GM12878 (cell line): ENCODE measurements at regions not wholly inside any gene's neighbourhood (a gene's known extent, or its start where the extent isn't known, plus 50 kb on each side); places are given as distances from the start of the nearest gene placed in this dataset.

ENCODE experiments used
- ATAC-seq: fragments of 200-7000 bp; cut with Tn5 transposase; 3 replicates; pipeline ENCODE4 v1.9.1; 2020; ENCODE audit warnings: mild to moderate bottlenecking, moderate library complexity
- BruUV-seq: library from RNA; stranded (reverse); fragments of 400-500 nt; replicated peaks from 2 replicates; lab custom pipeline; 2021; lab: Mats Ljungman, UMichigan
- CTCF ChIA-PET: fragments of 300-600 bp; sonication (Branson Sonifier 250); formaldehyde crosslinking; extraction: SDS; loops from one replicate; lab custom pipeline; 2021; ENCODE audit warnings: inconsistent platforms; lab: Yijun Ruan, JAX
- POLR2A ChIA-PET: fragments of 350-600 bp; formaldehyde crosslinking; extraction: SDS; loops from one replicate; lab custom pipeline; 2021; ENCODE audit warnings: inconsistent platforms; lab: Charles Lee
- RAD21 ChIA-PET: fragments of 300-600 bp; sonication (Branson Sonifier 250); formaldehyde crosslinking; loops from one replicate; lab custom pipeline; 2023; ENCODE audit warnings: antibody characterized with exemption; ENCODE audit not compliant: unreplicated experiment; lab: Charles Lee
- SMC1A ChIA-PET: fragments of 300-600 bp; sonication (Branson Sonifier 250); formaldehyde crosslinking; loops from one replicate; lab custom pipeline; 2023; ENCODE audit not compliant: unreplicated experiment, uncharacterized antibody; lab: Charles Lee
- DNase-seq: peaks from one replicate; pipeline ENCODE4 v3.0.0-alpha.2; 2011; ENCODE audit warnings: low read depth, low spot score
- FAIRE-seq: peaks from 3 replicates; lab custom pipeline; 2011; peaks lifted over from hg19 to GRCh38; lab: Jason Lieb, UNC
- H2AFZ ChIP-seq: 2 replicates; pipeline ENCODE4 v1.6.0; 2011; ENCODE audit warnings: low read depth, low read length, control low read depth; ENCODE audit not compliant: control insufficient read depth
- H3K27ac ChIP-seq: 2 replicates; pipeline ENCODE4 v1.5.1; 2011; ENCODE audit warnings: control low read depth; ENCODE audit not compliant: control insufficient read depth, insufficient read depth
- H3K27me3 ChIP-seq, 2 experiments: replicated peaks in 1 of 2; 2 replicates each; pipeline versions ENCODE4 v1.6.0 to v1.6.1; 2011; ENCODE audit warnings: low read length in 1 of 2; ENCODE audit not compliant: control insufficient read depth in 2 of 2, insufficient read depth in 2 of 2
- H3K36me3 ChIP-seq, 2 experiments: 2 replicates each; pipeline ENCODE4 v1.5.1; 2011; ENCODE audit warnings: low read length in 1 of 2; ENCODE audit not compliant: control insufficient read depth in 2 of 2, insufficient read depth in 2 of 2
- H3K4me1 ChIP-seq: 2 replicates; pipeline ENCODE4 v1.6.1; 2011; ENCODE audit warnings: mild to moderate bottlenecking, low read length, moderate library complexity, mixed read lengths; ENCODE audit not compliant: control insufficient read depth, insufficient read depth
- H3K4me2 ChIP-seq: 2 replicates; pipeline ENCODE4 v1.6.0; 2011; ENCODE audit warnings: control low read depth; ENCODE audit not compliant: control insufficient read depth, insufficient read depth
- H3K4me3 ChIP-seq: fragments of 200-600 bp; sonication (generic); 2 replicates; pipeline ENCODE4 v1.5.1; 2016
- H3K79me2 ChIP-seq: 2 replicates; pipeline ENCODE4 v1.6.0; 2011; ENCODE audit warnings: low read length; ENCODE audit not compliant: control insufficient read depth, insufficient read depth
- H3K9ac ChIP-seq: 2 replicates; pipeline ENCODE4 v1.8.0; 2011; ENCODE audit warnings: low read length, control low read depth, mixed read lengths; ENCODE audit not compliant: control insufficient read depth, insufficient read depth
- H3K9me3 ChIP-seq: replicated peaks from 3 replicates; pipeline ENCODE4 v1.5.1; 2011; ENCODE audit warnings: mild to moderate bottlenecking, low read length; ENCODE audit not compliant: control insufficient read depth, insufficient read depth
- H4K20me1 ChIP-seq: 2 replicates; pipeline ENCODE4 v1.6.0; 2011; ENCODE audit not compliant: control insufficient read depth, insufficient read depth
- ASH2L ChIP-seq: fragments of 300-600, 200-600 bp; sonication (generic); IDR thresholded peaks from 2 replicates; pipeline ENCODE4 v1.6.1; 2017; ENCODE audit warnings: low read depth, mild to moderate bottlenecking, borderline replicate concordance
- BMI1 ChIP-seq: fragments of 450-650 bp; IDR thresholded peaks from 2 replicates; pipeline ENCODE4 v1.6.1; 2016; ENCODE audit warnings: mild to moderate bottlenecking, moderate library complexity, borderline replicate concordance
- GABPA ChIP-seq: IDR thresholded peaks from 2 replicates; pipeline ENCODE4 v1.6.1; 2014; ENCODE audit warnings: antibody characterized with exemption, low read depth, mild to moderate bottlenecking, inconsistent platforms
- IKZF1 ChIP-seq: fragments of 450-650 bp; conservative IDR thresholded peaks from 2 replicates; pipeline ENCODE4 v1.6.1; 2017; ENCODE audit warnings: antibody characterized with exemption, mild to moderate bottlenecking
- KDM1A ChIP-seq: fragments of 200-600 bp; sonication (generic); IDR thresholded peaks from 2 replicates; pipeline ENCODE4 v1.6.1; 2016; ENCODE audit warnings: borderline replicate concordance
- SP1 ChIP-seq: IDR thresholded peaks from one replicate; pipeline ENCODE4 v1.6.1; 2011; ENCODE audit warnings: low read depth, low read length
- WGBS: methylation state at CpG from one replicate; pipeline ENCODE4 v1.1.6; 2016; ENCODE audit warnings: low lambda C conversion rate; ENCODE audit not compliant: insufficient replicate concordance, insufficient coverage; ENCODE audit errors: missing lambda C conversion rate; 5-methylcytosine and 5-hydroxymethylcytosine counted together
- in situ Hi-C: fragments of 300-500 bp; cut with MboI; formaldehyde crosslinking; loops from 9 replicates; pipeline ENCODE4 v1.14.3; 2018; ENCODE audit warnings: mixed read lengths
- intact Hi-C: fragments of 100-400 bp; cut with micrococcal nuclease; formaldehyde crosslinking; loops from one replicate; pipeline ENCODE4 v1.14.2; 2022; ENCODE audit not compliant: unreplicated experiment
- TF ChIP-seq, protein P1 (sequence below): fragments of 450-650 bp; IDR thresholded peaks from 2 replicates; pipeline ENCODE4 v1.6.1; 2017; ENCODE audit warnings: antibody characterized with exemption, mild to moderate bottlenecking, moderate library complexity

DNA sequence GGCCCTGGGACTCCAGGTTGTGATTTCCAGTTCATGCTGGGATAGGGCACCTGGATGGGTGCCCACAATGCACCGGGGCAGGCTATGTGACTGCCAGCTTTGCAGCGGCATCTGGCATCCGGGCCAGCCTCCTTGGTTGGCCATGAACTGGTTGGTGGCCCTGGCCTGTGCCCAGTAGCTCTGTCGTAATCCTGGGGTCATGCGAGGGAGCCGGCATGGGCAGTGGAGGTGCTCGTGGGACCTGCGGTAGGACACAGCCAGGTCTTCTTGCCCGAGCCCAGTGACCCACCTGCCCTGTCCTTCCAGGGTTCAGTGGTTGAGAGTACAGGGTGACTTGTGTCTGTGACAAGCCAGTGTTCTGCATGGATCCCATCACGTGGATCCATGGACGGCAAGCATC, 237.9 kb downstream of the SNRPN start:
- in situ Hi-C loops (loop anchor here (25.0 kb wide), 1 partner anchor 545 kb away; no protein-coding TSS in a partner anchor), intact Hi-C loops (no loop called here)
- ChIA-PET RAD21 (no interaction called here), CTCF (no interaction called here), POLR2A (no interaction called here), SMC1A (no interaction called here)
- peaks cover 6% of the 10 kb centered on the region; the same call in 1 of the 3 replicates for H3K9me3 ChIP-seq
- no peak overlapping the region for H2AFZ ChIP-seq
- FAIRE-seq (no peak), ATAC-seq (no peak), DNase-seq (no peak)
- H3K36me3 ChIP-seq, result no peaks in the 10 kb centered on the region; a peak in 1 of 4 replicates
- H3K79me2 ChIP-seq, result no peaks in the 10 kb centered on the region
- no peak overlapping the region for H3K4me2 ChIP-seq
- H3K9ac ChIP-seq, result no peak overlapping the region
- 60% methylated on average over 11 of the region's 11 CpGs for WGBS
- H3K27ac ChIP-seq, result no peak overlapping the region
- no peak for TF ChIP-seq BMI1
- no peak for TF ChIP-seq ASH2L
- TF ChIP-seq, protein P1, sequence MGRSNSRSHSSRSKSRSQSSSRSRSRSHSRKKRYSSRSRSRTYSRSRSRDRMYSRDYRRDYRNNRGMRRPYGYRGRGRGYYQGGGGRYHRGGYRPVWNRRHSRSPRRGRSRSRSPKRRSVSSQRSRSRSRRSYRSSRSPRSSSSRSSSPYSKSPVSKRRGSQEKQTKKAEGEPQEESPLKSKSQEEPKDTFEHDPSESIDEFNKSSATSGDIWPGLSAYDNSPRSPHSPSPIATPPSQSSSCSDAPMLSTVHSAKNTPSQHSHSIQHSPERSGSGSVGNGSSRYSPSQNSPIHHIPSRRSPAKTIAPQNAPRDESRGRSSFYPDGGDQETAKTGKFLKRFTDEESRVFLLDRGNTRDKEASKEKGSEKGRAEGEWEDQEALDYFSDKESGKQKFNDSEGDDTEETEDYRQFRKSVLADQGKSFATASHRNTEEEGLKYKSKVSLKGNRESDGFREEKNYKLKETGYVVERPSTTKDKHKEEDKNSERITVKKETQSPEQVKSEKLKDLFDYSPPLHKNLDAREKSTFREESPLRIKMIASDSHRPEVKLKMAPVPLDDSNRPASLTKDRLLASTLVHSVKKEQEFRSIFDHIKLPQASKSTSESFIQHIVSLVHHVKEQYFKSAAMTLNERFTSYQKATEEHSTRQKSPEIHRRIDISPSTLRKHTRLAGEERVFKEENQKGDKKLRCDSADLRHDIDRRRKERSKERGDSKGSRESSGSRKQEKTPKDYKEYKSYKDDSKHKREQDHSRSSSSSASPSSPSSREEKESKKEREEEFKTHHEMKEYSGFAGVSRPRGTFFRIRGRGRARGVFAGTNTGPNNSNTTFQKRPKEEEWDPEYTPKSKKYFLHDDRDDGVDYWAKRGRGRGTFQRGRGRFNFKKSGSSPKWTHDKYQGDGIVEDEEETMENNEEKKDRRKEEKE, result no peak
- TF ChIP-seq GABPA, result no peak
- no peak for TF ChIP-seq IKZF1
- TF ChIP-seq KDM1A, result no peak
- no peak for TF ChIP-seq SP1
- TF ChIP-seq, all 136 proteins: peak for 0
- Histone ChIP-seq H3K27me3 (no peaks in the 10 kb centered on the region), H3K4me1 (no peaks in the 10 kb centered on the region), H4K20me1 (no peaks in the 10 kb centered on the region), H3K4me3 (no peak overlapping the region)
- BruUV-seq, result no TSS peak
